WTC11 (cell line): ENCODE measurements at regions not wholly inside any gene's neighbourhood (a gene's known extent, or its start where the extent isn't known, plus 50 kb on each side); places are given as distances from the start of the nearest gene placed in this dataset.

ENCODE experiments used
- ATAC-seq: fragments of 200-7000 bp; cut with Tn5 transposase; 2 replicates; pipeline ENCODE4 v1.10.0; 2021; ENCODE audit warnings: mild to moderate bottlenecking, moderate library complexity
- CTCF ChIA-PET: fragments of 300-600 bp; sonication (Branson Sonifier 250); formaldehyde crosslinking; loops from one replicate; lab custom pipeline; 2021; ENCODE audit warnings: antibody characterized with exemption; lab: Charles Lee
- POLR2A ChIA-PET: fragments of 350-600 bp; sonication (Branson Sonifier 250); formaldehyde crosslinking; loops from one replicate; lab custom pipeline; 2021; ENCODE audit warnings: antibody characterized with exemption; lab: Charles Lee
- DNase-seq: peaks from one replicate; pipeline ENCODE4 v3.0.0; 2021; ENCODE audit warnings: low spot score
- H3K27ac Mint-ChIP-seq: 2 replicates; pipeline ENCODE4 v1.8.0; 2021; ENCODE audit warnings: mixed read lengths
- H3K27me3 Mint-ChIP-seq: 2 replicates; pipeline ENCODE4 v1.8.0; 2021; ENCODE audit warnings: low read depth, mild to moderate bottlenecking, moderate library complexity, mixed read lengths
- H3K36me3 Mint-ChIP-seq: 2 replicates; pipeline ENCODE4 v1.8.0; 2021; ENCODE audit warnings: mixed read lengths
- H3K4me1 Mint-ChIP-seq: 2 replicates; pipeline ENCODE4 v1.8.0; 2022; ENCODE audit warnings: mixed read lengths
- H3K4me3 Mint-ChIP-seq: 2 replicates; pipeline ENCODE4 v1.8.0; 2021; ENCODE audit warnings: mild to moderate bottlenecking, moderate library complexity, mixed read lengths
- H3K9me3 Mint-ChIP-seq: 2 replicates; pipeline ENCODE4 v1.8.0; 2021; ENCODE audit warnings: mixed read lengths
- ARID4B ChIP-seq: sonication (generic); formaldehyde crosslinking; IDR thresholded peaks from 2 replicates; pipeline ENCODE4 v1.8.0; 2023; ENCODE audit warnings: missing genetic modification reagents, mild to moderate bottlenecking, borderline replicate concordance
- ELF4 ChIP-seq: sonication (generic); formaldehyde crosslinking; IDR thresholded peaks from 2 replicates; pipeline ENCODE4 v1.8.1; 2022; ENCODE audit warnings: low read depth, mild to moderate bottlenecking, moderate library complexity, missing genetic modification reagents
- EMX1 ChIP-seq: fragments of 250-450 bp; sonication (Bioruptor Pico); IDR thresholded peaks from 2 replicates; pipeline ENCODE4 v1.8.0; 2021; ENCODE audit warnings: mild to moderate bottlenecking
- HMGA2 ChIP-seq: fragments of 250-450 bp; sonication (Bioruptor Pico); IDR thresholded peaks from 2 replicates; pipeline ENCODE4 v1.4.0; 2021; ENCODE audit warnings: mild to moderate bottlenecking, moderate library complexity
- NFATC4 ChIP-seq: fragments of 250-450 bp; sonication (Bioruptor Pico); IDR thresholded peaks from 2 replicates; pipeline ENCODE4 v1.9.0; 2021; ENCODE audit warnings: mild to moderate bottlenecking
- SMAD4 ChIP-seq: sonication (generic); formaldehyde crosslinking; IDR thresholded peaks from 2 replicates; pipeline ENCODE4 v1.8.0; 2022; ENCODE audit warnings: mild to moderate bottlenecking, missing genetic modification reagents
- TEAD1 ChIP-seq: sonication (generic); formaldehyde crosslinking; IDR thresholded peaks from 2 replicates; pipeline ENCODE4 v1.8.0; 2022; ENCODE audit warnings: mild to moderate bottlenecking, missing genetic modification reagents
- USF1 ChIP-seq: sonication (generic); formaldehyde crosslinking; IDR thresholded peaks from 2 replicates; pipeline ENCODE4 v1.8.0; 2022; ENCODE audit warnings: mild to moderate bottlenecking, missing genetic modification reagents
- ZBTB21 ChIP-seq: sonication (generic); formaldehyde crosslinking; IDR thresholded peaks from 2 replicates; pipeline ENCODE4 v1.8.1; 2023; ENCODE audit warnings: mild to moderate bottlenecking, missing genetic modification reagents, borderline replicate concordance
- ZMAT4 ChIP-seq: fragments of 250-450 bp; sonication (Bioruptor Pico); IDR thresholded peaks from 2 replicates; pipeline ENCODE4 v1.9.0; 2021; ENCODE audit warnings: mild to moderate bottlenecking
- ZNF416 ChIP-seq: fragments of 250-450 bp; sonication (Bioruptor Pico); IDR thresholded peaks from 2 replicates; pipeline ENCODE4 v1.9.0; 2021; ENCODE audit warnings: mild to moderate bottlenecking, inconsistent platforms
- TF ChIP-seq, protein P1 (sequence below): sonication (generic); formaldehyde crosslinking; IDR thresholded peaks from 2 replicates; pipeline ENCODE4 v1.8.0; 2023; ENCODE audit warnings: mild to moderate bottlenecking, missing genetic modification reagents

- TF ChIP-seq NFATC4 (CRISPR knock-in tag) (no peak), TEAD1 (CRISPR knock-in tag) (no peak)
- TF ChIP-seq, protein P1, sequence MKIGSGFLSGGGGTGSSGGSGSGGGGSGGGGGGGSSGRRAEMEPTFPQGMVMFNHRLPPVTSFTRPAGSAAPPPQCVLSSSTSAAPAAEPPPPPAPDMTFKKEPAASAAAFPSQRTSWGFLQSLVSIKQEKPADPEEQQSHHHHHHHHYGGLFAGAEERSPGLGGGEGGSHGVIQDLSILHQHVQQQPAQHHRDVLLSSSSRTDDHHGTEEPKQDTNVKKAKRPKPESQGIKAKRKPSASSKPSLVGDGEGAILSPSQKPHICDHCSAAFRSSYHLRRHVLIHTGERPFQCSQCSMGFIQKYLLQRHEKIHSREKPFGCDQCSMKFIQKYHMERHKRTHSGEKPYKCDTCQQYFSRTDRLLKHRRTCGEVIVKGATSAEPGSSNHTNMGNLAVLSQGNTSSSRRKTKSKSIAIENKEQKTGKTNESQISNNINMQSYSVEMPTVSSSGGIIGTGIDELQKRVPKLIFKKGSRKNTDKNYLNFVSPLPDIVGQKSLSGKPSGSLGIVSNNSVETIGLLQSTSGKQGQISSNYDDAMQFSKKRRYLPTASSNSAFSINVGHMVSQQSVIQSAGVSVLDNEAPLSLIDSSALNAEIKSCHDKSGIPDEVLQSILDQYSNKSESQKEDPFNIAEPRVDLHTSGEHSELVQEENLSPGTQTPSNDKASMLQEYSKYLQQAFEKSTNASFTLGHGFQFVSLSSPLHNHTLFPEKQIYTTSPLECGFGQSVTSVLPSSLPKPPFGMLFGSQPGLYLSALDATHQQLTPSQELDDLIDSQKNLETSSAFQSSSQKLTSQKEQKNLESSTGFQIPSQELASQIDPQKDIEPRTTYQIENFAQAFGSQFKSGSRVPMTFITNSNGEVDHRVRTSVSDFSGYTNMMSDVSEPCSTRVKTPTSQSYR, result no peak
Observed at GRCh38 chr2:180699657-180700361, 280.6 kb upstream of the UBE2E3 start (continued).

- Mint-ChIP-seq H3K36me3 (no peaks in the 10 kb centered on the region), H3K27me3 (no peaks in the 10 kb centered on the region), H3K9me3 (peaks cover 6% of the 10 kb centered on the region), H3K27ac (no peak overlapping the region), H3K4me1 (no peaks in the 10 kb centered on the region), H3K4me3 (no peak overlapping the region)
- TF ChIP-seq HMGA2 (CRISPR knock-in tag), result no peak
- TF ChIP-seq SMAD4 (CRISPR knock-in tag), result no peak
- no peak for TF ChIP-seq EMX1 (CRISPR knock-in tag)
- no peak for TF ChIP-seq ZNF416 (CRISPR knock-in tag)
- TF ChIP-seq ARID4B, result no peak
- CTCF ChIA-PET, result no interaction called here
- DNase-seq (no peak), ATAC-seq (no peak)
- POLR2A ChIA-PET, result no interaction called here
Observed at GRCh38 chr2:180698668-180699067, 281.7 kb upstream of the UBE2E3 start.

- ATAC-seq, result no peak
- DNase-seq, result no peak
- Mint-ChIP-seq H3K36me3 (no peaks in the 10 kb centered on the region), H3K4me1 (no peaks in the 10 kb centered on the region), H3K9me3 (no peaks in the 10 kb centered on the region), H3K27me3 (no peaks in the 10 kb centered on the region), H3K27ac (no peak overlapping the region), H3K4me3 (no peak overlapping the region)
- no peak for TF ChIP-seq ZMAT4 (CRISPR knock-in tag)
- TF ChIP-seq USF1, result no peak
- TF ChIP-seq ZBTB21 (CRISPR knock-in tag), result no peak
- no peak for TF ChIP-seq ELF4 (CRISPR knock-in tag)
- ChIA-PET CTCF (no interaction called here), POLR2A (no interaction called here)
Observed at GRCh38 chr2:180695586-180696401, 284.6 kb upstream of the UBE2E3 start.
